HG02798 (cell line): ENCODE measurements at regions not wholly inside any gene's neighbourhood (a gene's known extent, or its start where the extent isn't known, plus 50 kb on each side); places are given as distances from the start of the nearest gene placed in this dataset.

Experiments
- ATAC-seq: cut with Tn5 transposase; IDR thresholded peaks from one replicate; pipeline ENCODE4 v1.9.1; 2021; ENCODE audit warnings: mild to moderate bottlenecking; ENCODE audit not compliant: unreplicated experiment, poor library complexity

GRCh38 chr2:223366566-223366965 lies 235.6 kb downstream of the SCG2 start:
- no peak for ATAC-seq

- no peak for ATAC-seq
Observed at GRCh38 chr2:223368481-223368880, 233.7 kb downstream of the SCG2 start.

GRCh38 chr2:223369889-223370288 lies 232.3 kb downstream of the SCG2 start:
- ATAC-seq, result no peak

- ATAC-seq, result no peak
Observed at GRCh38 chr2:223383315-223383714, 218.8 kb downstream of the SCG2 start.

- no peak for ATAC-seq
Observed at GRCh38 chr2:223386189-223386588, 216.0 kb downstream of the SCG2 start.

- ATAC-seq, result no peak
Observed at GRCh38 chr2:223386984-223387383, 215.2 kb downstream of the SCG2 start.

- no peak for ATAC-seq
Observed at GRCh38 chr2:223389624-223390023, 212.5 kb downstream of the SCG2 start.

- ATAC-seq, result no peak
Observed at GRCh38 chr2:223396993-223397392, 205.2 kb downstream of the SCG2 start.

- no peak for ATAC-seq
Observed at GRCh38 chr2:223399357-223399957, 202.7 kb downstream of the SCG2 start.

- ATAC-seq, result no peak
Observed at GRCh38 chr2:223404616-223405015, 197.5 kb downstream of the SCG2 start.

- no peak for ATAC-seq
Observed at GRCh38 chr2:223414646-223415045, 187.5 kb downstream of the SCG2 start.

- no peak for ATAC-seq
Observed at GRCh38 chr2:223415071-223415470, 187.1 kb downstream of the SCG2 start.

- ATAC-seq, result no peak
Observed at GRCh38 chr2:223416815-223417610, 185.1 kb downstream of the SCG2 start.

- ATAC-seq, result no peak
Observed at GRCh38 chr2:223418131-223418530, 184.0 kb downstream of the SCG2 start.

- ATAC-seq, result no peak
Observed at GRCh38 chr2:223418604-223419199, 183.5 kb downstream of the SCG2 start.

- no peak for ATAC-seq
Observed at GRCh38 chr2:223420048-223420447, 182.1 kb downstream of the SCG2 start.

GRCh38 chr2:223431479-223431878 lies 170.7 kb downstream of the SCG2 start:
- ATAC-seq, result no peak

GRCh38 chr2:223433461-223433860 lies 168.7 kb downstream of the SCG2 start:
- ATAC-seq, result no peak

GRCh38 chr2:223437788-223438187 lies 164.4 kb downstream of the SCG2 start:
- no peak for ATAC-seq

- ATAC-seq, result no peak
Observed at GRCh38 chr2:223439184-223439583, 163.0 kb downstream of the SCG2 start.

GRCh38 chr2:223439786-223440185 lies 162.4 kb downstream of the SCG2 start:
- no peak for ATAC-seq

- ATAC-seq, result no peak
Observed at GRCh38 chr2:223442847-223443246, 159.3 kb downstream of the SCG2 start.
